ENCODE measurements at regions not wholly inside any gene's neighbourhood (a gene's known extent, or its start where the extent isn't known, plus 50 kb on each side); places are given as distances from the start of the nearest gene placed in this dataset.

DNA sequence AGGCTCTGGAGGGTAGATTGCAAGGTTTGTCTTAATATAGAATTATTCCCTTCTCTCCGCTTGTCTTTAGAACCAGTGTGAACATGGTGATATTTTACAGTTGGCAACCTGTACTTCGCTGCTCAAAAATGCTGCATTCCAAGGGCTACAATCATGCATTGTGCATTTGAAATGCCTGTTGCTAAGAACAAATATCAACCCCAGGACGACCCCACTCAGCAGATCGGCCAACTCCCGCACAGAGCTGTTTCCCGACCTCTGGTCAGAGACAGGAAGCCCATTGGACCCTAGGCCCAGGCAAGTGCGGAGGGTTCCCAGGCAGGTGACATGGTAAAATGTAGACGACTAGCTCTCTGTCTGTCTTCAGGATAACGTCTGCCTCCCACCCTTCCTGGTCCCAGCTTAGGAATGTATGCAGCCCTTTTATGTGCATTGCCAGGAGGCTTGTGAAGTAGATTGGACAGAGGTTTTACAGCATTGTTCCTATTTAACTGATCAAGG lies 263.5 kb downstream of the FOXO1 start:
- no peaks in the 10 kb centered on the region for H3K9me3 Mint-ChIP-seq
- no peaks in the 10 kb centered on the region for H3K36me3 Mint-ChIP-seq (ENCODE audit: insufficient read depth)
- no peak overlapping the region for H3K27ac Mint-ChIP-seq (ENCODE audit: low read depth)
- no peaks in the 10 kb centered on the region for H3K27me3 Mint-ChIP-seq
- ATAC-seq (replicated peaks; ENCODE audit: extremely low read depth, poor library complexity, severe bottlenecking), result no peak
- peaks cover 17% of the 10 kb centered on the region for H3K4me1 Mint-ChIP-seq
- no peak for DNase-seq (ENCODE audit: low spot score in 2 of 2)
- H3K4me3 Mint-ChIP-seq, result no peak overlapping the region

GRCh38 chr13:40403509-40404241 lies 262.8 kb downstream of the FOXO1 start:
- Mint-ChIP-seq H3K27ac (ENCODE audit: low read depth) (no peak overlapping the region), H3K4me1 (peaks cover 17% of the 10 kb centered on the region), H3K4me3 (no peak overlapping the region), H3K27me3 (no peaks in the 10 kb centered on the region), H3K36me3 (ENCODE audit: insufficient read depth) (no peaks in the 10 kb centered on the region), H3K9me3 (no peaks in the 10 kb centered on the region)
- ATAC-seq (replicated peaks; ENCODE audit: extremely low read depth, poor library complexity, severe bottlenecking), result no peak
- no peak for DNase-seq (ENCODE audit: low spot score in 2 of 2)

DNA sequence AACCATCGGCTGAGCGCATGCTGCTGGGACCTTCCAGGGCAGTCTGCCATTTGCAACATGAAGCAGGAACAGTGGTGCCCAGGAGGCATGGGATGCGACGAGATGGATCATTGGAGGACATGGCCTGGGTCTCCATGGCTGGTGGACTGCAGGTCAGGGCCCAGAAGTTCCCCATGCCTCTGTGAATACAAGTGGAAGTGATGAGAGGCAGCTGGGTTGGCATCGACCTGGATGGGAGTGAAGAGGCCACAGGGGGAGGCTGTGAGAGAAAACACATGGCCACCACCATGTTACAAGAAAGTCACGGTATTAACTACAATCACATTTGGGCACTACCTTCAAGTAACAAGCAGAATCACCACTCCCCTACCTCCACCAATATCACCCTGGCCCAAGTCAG lies 262.0 kb downstream of the FOXO1 start:
- Mint-ChIP-seq H3K9me3 (no peaks in the 10 kb centered on the region), H3K36me3 (ENCODE audit: insufficient read depth) (no peaks in the 10 kb centered on the region), H3K27ac (ENCODE audit: low read depth) (no peak overlapping the region), H3K4me1 (peaks cover 17% of the 10 kb centered on the region), H3K27me3 (no peaks in the 10 kb centered on the region), H3K4me3 (no peak overlapping the region)
- no peak for DNase-seq (ENCODE audit: low spot score in 2 of 2)
- no peak for ATAC-seq (replicated peaks; ENCODE audit: extremely low read depth, poor library complexity, severe bottlenecking)

DNA sequence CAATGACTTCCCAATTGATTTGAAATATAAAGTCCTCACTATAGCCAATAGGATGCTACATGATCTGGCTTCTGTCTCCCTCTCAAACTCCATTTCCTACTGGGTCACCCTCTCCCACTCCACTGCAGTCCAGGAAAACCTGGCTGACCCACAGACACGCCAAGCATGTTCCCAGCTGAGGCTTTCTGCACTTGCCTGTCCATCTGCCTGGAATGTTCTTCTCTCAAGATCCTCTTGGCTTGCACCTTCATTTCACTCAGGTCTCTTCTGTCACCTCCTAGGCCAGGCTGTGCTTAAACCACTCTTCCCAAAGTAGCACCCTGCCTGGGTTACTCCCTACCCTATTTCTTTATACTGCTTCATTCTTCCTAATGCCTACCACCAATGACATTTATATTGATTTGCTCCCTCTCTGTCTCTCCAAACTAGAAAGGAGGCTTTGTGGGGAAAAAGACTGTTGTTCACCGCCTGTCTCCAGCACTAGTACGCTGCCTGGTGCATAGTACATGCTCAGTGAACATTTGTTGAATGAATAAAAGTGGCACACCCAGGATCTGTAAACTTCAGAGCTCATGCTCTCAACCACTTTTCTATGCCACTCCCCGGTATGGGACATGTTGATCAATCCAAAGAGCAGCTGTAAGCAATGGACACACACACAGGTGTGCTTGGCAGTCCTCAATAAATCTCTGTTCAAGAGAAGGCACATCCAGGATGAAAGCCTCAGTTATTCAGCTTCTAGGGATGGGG lies 261.3 kb downstream of the FOXO1 start:
- Mint-ChIP-seq H3K9me3 (no peaks in the 10 kb centered on the region), H3K4me3 (no peak overlapping the region), H3K4me1 (peaks cover 17% of the 10 kb centered on the region), H3K36me3 (ENCODE audit: insufficient read depth) (no peaks in the 10 kb centered on the region), H3K27ac (ENCODE audit: low read depth) (no peak overlapping the region), H3K27me3 (no peaks in the 10 kb centered on the region)
- no peak for DNase-seq (ENCODE audit: low spot score in 2 of 2)
- ATAC-seq (replicated peaks; ENCODE audit: extremely low read depth, poor library complexity, severe bottlenecking), result no peak

GRCh38 chr13:40406405-40407120 lies 259.9 kb downstream of the FOXO1 start:
- DNase-seq (ENCODE audit: low spot score in 2 of 2) (no peak), ATAC-seq (replicated peaks; ENCODE audit: extremely low read depth, poor library complexity, severe bottlenecking) (no peak)
- H3K4me1 Mint-ChIP-seq, result peaks cover 12% of the 10 kb centered on the region
- H3K36me3 Mint-ChIP-seq (ENCODE audit: insufficient read depth), result no peaks in the 10 kb centered on the region
- peaks cover 6% of the 10 kb centered on the region for H3K9me3 Mint-ChIP-seq
- H3K27ac Mint-ChIP-seq (ENCODE audit: low read depth), result no peak overlapping the region
- no peak overlapping the region for H3K4me3 Mint-ChIP-seq
- no peaks in the 10 kb centered on the region for H3K27me3 Mint-ChIP-seq

GRCh38 chr13:40407567-40407966 lies 258.9 kb downstream of the FOXO1 start:
- DNase-seq (ENCODE audit: low spot score in 2 of 2) (no peak), ATAC-seq (replicated peaks; ENCODE audit: extremely low read depth, poor library complexity, severe bottlenecking) (no peak)
- Mint-ChIP-seq H3K36me3 (ENCODE audit: insufficient read depth) (no peaks in the 10 kb centered on the region), H3K27me3 (no peaks in the 10 kb centered on the region), H3K27ac (ENCODE audit: low read depth) (no peak overlapping the region), H3K4me3 (no peak overlapping the region), H3K9me3 (peaks cover 6% of the 10 kb centered on the region), H3K4me1 (peaks cover 4% of the 10 kb centered on the region)

- Mint-ChIP-seq H3K27me3 (no peaks in the 10 kb centered on the region), H3K4me1 (no peaks in the 10 kb centered on the region), H3K36me3 (ENCODE audit: insufficient read depth) (no peaks in the 10 kb centered on the region), H3K27ac (ENCODE audit: low read depth) (no peak overlapping the region), H3K4me3 (no peak overlapping the region), H3K9me3 (peaks cover 6% of the 10 kb centered on the region)
- ATAC-seq (replicated peaks; ENCODE audit: extremely low read depth, poor library complexity, severe bottlenecking) (no peak), DNase-seq (ENCODE audit: low spot score in 2 of 2) (no peak)
These were observed 257.8 kb downstream of the FOXO1 start for GRCh38 chr13:40408602-40409001.

- Mint-ChIP-seq H3K4me1 (no peaks in the 10 kb centered on the region), H3K27ac (ENCODE audit: low read depth) (no peak overlapping the region), H3K9me3 (peaks cover 6% of the 10 kb centered on the region), H3K4me3 (no peak overlapping the region), H3K27me3 (no peaks in the 10 kb centered on the region), H3K36me3 (ENCODE audit: insufficient read depth) (peaks cover 2% of the 10 kb centered on the region)
- no peak for ATAC-seq (replicated peaks; ENCODE audit: extremely low read depth, poor library complexity, severe bottlenecking)
- no peak for DNase-seq (ENCODE audit: low spot score in 2 of 2)
These were observed 257.2 kb downstream of the FOXO1 start for GRCh38 chr13:40409278-40409677.

DNA sequence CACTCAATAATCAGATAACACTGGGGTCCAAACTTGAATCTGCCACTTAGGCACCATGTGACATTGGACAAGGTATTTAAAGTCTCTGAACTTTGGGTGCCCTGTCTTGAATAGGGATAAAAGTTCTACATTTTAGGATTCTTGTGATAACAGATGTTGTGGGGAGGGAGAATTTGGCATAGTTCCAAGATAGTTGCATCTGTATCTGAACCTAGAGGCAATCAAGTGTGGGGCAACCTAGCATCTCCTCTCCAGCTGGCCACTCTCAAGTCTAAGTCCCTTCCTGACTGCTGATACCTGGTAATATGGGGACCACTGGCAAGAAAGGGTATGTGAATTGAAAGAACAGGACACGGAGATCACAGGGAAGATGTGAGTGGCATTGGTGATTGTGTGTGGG lies 256.1 kb downstream of the FOXO1 start:
- H3K9me3 Mint-ChIP-seq, result peaks cover 6% of the 10 kb centered on the region

DNA sequence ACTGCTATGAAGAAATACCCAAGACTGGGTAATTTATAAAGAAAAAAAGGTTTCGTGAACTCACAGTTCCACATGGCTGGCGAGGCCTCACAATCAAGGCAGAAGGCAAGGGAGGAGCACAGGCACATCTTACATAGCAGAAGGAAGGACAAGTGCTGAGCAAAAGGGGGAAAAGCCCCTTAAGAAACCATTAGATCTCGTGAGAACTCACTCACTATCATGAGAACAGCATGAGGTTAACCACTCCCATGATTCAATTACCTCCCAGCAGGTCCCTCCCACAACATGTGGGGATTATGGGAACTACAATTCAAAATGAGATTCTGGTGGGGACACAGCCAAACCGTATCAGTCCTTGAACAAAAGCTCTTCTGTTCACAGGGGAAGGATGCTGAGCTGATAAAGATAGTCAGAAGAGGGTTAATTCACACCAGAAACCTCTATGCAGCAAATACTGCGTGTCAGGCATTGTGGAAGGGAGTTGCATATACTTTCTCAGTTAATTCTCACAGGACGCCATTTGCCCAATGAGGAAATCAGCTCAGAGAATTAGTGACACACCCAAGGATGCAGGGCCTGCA lies 246.2 kb downstream of the FOXO1 start:
- no peaks in the 10 kb centered on the region for H3K36me3 Mint-ChIP-seq (ENCODE audit: insufficient read depth)
- no peaks in the 10 kb centered on the region for H3K27me3 Mint-ChIP-seq
- H3K4me3 Mint-ChIP-seq, result no peak overlapping the region
- no peak overlapping the region for H3K27ac Mint-ChIP-seq (ENCODE audit: low read depth)
- peaks cover 7% of the 10 kb centered on the region for H3K4me1 Mint-ChIP-seq
- no peak for ATAC-seq (replicated peaks; ENCODE audit: extremely low read depth, poor library complexity, severe bottlenecking)
- DNase-seq (ENCODE audit: low spot score in 2 of 2), result no peak
- H3K9me3 Mint-ChIP-seq, result no peaks in the 10 kb centered on the region

More for the DNA sequence above, 256.1 kb downstream of the FOXO1 start:
- H3K27ac Mint-ChIP-seq (ENCODE audit: low read depth), result no peak overlapping the region
- H3K27me3 Mint-ChIP-seq, result no peaks in the 10 kb centered on the region
- H3K4me1 Mint-ChIP-seq, result no peaks in the 10 kb centered on the region
- H3K36me3 Mint-ChIP-seq (ENCODE audit: insufficient read depth), result peaks cover 2% of the 10 kb centered on the region
- ATAC-seq (replicated peaks; ENCODE audit: extremely low read depth, poor library complexity, severe bottlenecking) (no peak), DNase-seq (ENCODE audit: low spot score in 2 of 2) (no peak)
- no peak overlapping the region for H3K4me3 Mint-ChIP-seq

DNA sequence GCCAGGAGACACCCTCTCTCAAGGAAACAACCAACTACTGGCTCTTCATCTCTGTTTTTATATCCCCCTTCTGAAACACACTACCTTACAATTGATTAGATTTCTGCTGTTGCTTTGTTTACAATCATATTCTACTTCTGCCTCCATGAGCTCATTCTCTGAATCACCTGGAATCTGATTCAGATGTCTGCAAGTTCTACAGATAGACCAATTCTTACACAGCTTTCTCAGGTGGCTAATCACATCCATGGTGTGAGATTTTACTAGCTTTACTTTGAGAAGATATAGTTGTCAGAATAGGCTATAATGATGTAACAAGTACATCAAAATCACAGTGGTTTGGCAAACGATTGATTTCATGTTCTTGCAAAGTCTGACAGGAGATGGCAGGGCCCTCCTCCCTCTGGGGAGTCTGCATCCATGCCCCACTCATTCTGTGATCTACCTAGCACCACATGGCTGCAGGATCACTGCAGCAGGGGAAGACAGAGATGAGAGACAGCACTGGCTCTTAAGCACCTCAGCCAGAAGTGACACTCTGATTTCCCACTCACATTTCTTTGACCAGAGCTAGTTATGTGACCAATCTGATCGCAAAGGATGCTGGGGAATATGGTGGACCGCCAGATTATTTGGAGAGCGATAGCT lies 243.7 kb downstream of the FOXO1 start:
- ATAC-seq (replicated peaks; ENCODE audit: extremely low read depth, poor library complexity, severe bottlenecking) (no peak), DNase-seq (ENCODE audit: low spot score in 2 of 2) (no peak)
- no peaks in the 10 kb centered on the region for H3K36me3 Mint-ChIP-seq (ENCODE audit: insufficient read depth)
- no peak overlapping the region for H3K4me3 Mint-ChIP-seq
- no peaks in the 10 kb centered on the region for H3K4me1 Mint-ChIP-seq
- no peak overlapping the region for H3K27ac Mint-ChIP-seq (ENCODE audit: low read depth)
- no peaks in the 10 kb centered on the region for H3K27me3 Mint-ChIP-seq
- no peaks in the 10 kb centered on the region for H3K9me3 Mint-ChIP-seq

- H3K4me3 Mint-ChIP-seq, result no peak overlapping the region
- DNase-seq (ENCODE audit: low spot score in 2 of 2) (no peak), ATAC-seq (replicated peaks; ENCODE audit: extremely low read depth, poor library complexity, severe bottlenecking) (no peak)
- no peaks in the 10 kb centered on the region for H3K9me3 Mint-ChIP-seq
- H3K27me3 Mint-ChIP-seq, result no peaks in the 10 kb centered on the region
- no peaks in the 10 kb centered on the region for H3K36me3 Mint-ChIP-seq (ENCODE audit: insufficient read depth)
- no peaks in the 10 kb centered on the region for H3K4me1 Mint-ChIP-seq
- no peak overlapping the region for H3K27ac Mint-ChIP-seq (ENCODE audit: low read depth)
These were observed 238.1 kb downstream of the FOXO1 start for GRCh38 chr13:40428354-40428753.

Measured in central memory CD8-positive, alpha-beta T cell (primary cell).